Neural cell (in vitro differentiated cells): ENCODE measurements at regions not wholly inside any gene's neighbourhood (a gene's known extent, or its start where the extent isn't known, plus 50 kb on each side); places are given as distances from the start of the nearest gene placed in this dataset.

Experiments
- H2AFZ ChIP-seq: fragments of 200-600, 300-800 bp; sonication (generic), shearing (Covaris generic); 2 replicates; pipeline ENCODE4 v1.6.0; 2014; ENCODE audit warnings: low read depth, mild to moderate bottlenecking, antibody characterized with exemption, low read length, moderate library complexity
- H3F3A ChIP-seq: fragments of 200-600 bp; shearing (Covaris generic); 2 replicates; pipeline ENCODE4 v1.6.1; 2016; ENCODE audit warnings: mild to moderate bottlenecking, moderate library complexity, mixed read lengths, antibody characterized with exemption, low read length; ENCODE audit not compliant: insufficient read depth, poor library complexity, severe bottlenecking
- H3K27ac ChIP-seq: fragments of 200-600, 300-800 bp; sonication (generic), shearing (Covaris generic); 2 replicates; pipeline ENCODE4 v1.5.1; 2014; ENCODE audit warnings: mild to moderate bottlenecking, low read length, moderate library complexity
- H3K27me3 ChIP-seq: fragments of 300-800, 200-600 bp; sonication (generic), shearing (Covaris generic); 2 replicates; pipeline ENCODE4 v1.6.0; 2014; ENCODE audit warnings: mild to moderate bottlenecking, low read depth, low read length, moderate library complexity; ENCODE audit not compliant: insufficient read depth
- H3K36me3 ChIP-seq: fragments of 300-800, 200-600 bp; sonication (generic), shearing (Covaris generic); 2 replicates; pipeline ENCODE4 v1.5.1; 2014; ENCODE audit warnings: mild to moderate bottlenecking, antibody characterized with exemption, low read length, moderate library complexity; ENCODE audit not compliant: insufficient read depth
- H3K4me2 ChIP-seq: fragments of 300-800, 200-600 bp; sonication (generic), shearing (Covaris generic); 2 replicates; pipeline ENCODE4 v1.6.0; 2014; ENCODE audit warnings: mild to moderate bottlenecking, low read length
- H3K4me3 ChIP-seq: fragments of 300-800, 200-600 bp; sonication (generic), shearing (Covaris generic); 2 replicates; pipeline ENCODE4 v1.5.1; 2014; ENCODE audit warnings: mild to moderate bottlenecking, low read length, moderate library complexity
- H3K79me2 ChIP-seq: fragments of 200-600 bp; shearing (Covaris generic); replicated peaks from 2 replicates; pipeline ENCODE4 v1.6.0; 2014; ENCODE audit warnings: mild to moderate bottlenecking, low read length, moderate library complexity; ENCODE audit not compliant: insufficient read depth
- H3K9ac ChIP-seq: fragments of 300-800, 200-600 bp; sonication (generic), shearing (Covaris generic); 2 replicates; pipeline ENCODE4 v1.6.1; 2016; ENCODE audit warnings: mild to moderate bottlenecking, low read length, mixed read lengths
- H3K9me2 ChIP-seq: fragments of 200-600 bp; shearing (Covaris generic); 2 replicates; pipeline ENCODE4 v1.6.1; 2016; ENCODE audit warnings: mild to moderate bottlenecking, low read length, mixed read lengths; ENCODE audit not compliant: insufficient read depth
- H3K9me3 ChIP-seq: fragments of 200-600, 300-800 bp; sonication (generic), shearing (Covaris generic); 2 replicates; pipeline ENCODE4 v1.6.1; 2016; ENCODE audit warnings: mild to moderate bottlenecking, mixed run types, low read length, moderate library complexity, mixed read lengths
- H4K20me1 ChIP-seq: fragments of 200-600 bp; shearing (Covaris generic); 2 replicates; pipeline ENCODE4 v1.6.1; 2016; ENCODE audit warnings: mild to moderate bottlenecking, mixed run types; ENCODE audit not compliant: insufficient read depth
- EP300 ChIP-seq: fragments of 450-650 bp; conservative IDR thresholded peaks from 2 replicates; pipeline ENCODE4 v1.6.1; 2014; ENCODE audit warnings: antibody characterized with exemption, mild to moderate bottlenecking, moderate library complexity; ENCODE audit not compliant: poor library complexity, severe bottlenecking
- EZH2 ChIP-seq: fragments of 200-600, 300-800 bp; shearing (Covaris generic), sonication (generic); IDR thresholded peaks from 2 replicates; pipeline ENCODE4 v1.6.1; 2014; ENCODE audit warnings: antibody characterized with exemption, low read length, borderline replicate concordance, mild to moderate bottlenecking; ENCODE audit not compliant: insufficient read depth, poor library complexity, severe bottlenecking
- MXI1 ChIP-seq: fragments of 450-650 bp; conservative IDR thresholded peaks from 2 replicates; pipeline ENCODE4 v1.6.1; 2014; ENCODE audit warnings: antibody characterized with exemption, mild to moderate bottlenecking; ENCODE audit not compliant: poor library complexity, severe bottlenecking
- POLR2AphosphoS5 ChIP-seq: IDR thresholded peaks from 2 replicates; pipeline ENCODE4 v1.6.1; 2012
- RAD21 ChIP-seq: fragments of 450-650 bp; conservative IDR thresholded peaks from 2 replicates; pipeline ENCODE4 v1.6.1; 2014; ENCODE audit warnings: antibody characterized with exemption, mild to moderate bottlenecking, moderate library complexity
- SMC3 ChIP-seq: fragments of 450-650 bp; conservative IDR thresholded peaks from 2 replicates; pipeline ENCODE4 v1.6.1; 2014; ENCODE audit warnings: antibody characterized with exemption, mild to moderate bottlenecking, moderate library complexity; ENCODE audit not compliant: poor library complexity
- TAF1 ChIP-seq: IDR thresholded peaks from 2 replicates; pipeline ENCODE4 v1.6.1; 2012; ENCODE audit warnings: low read depth
- TF ChIP-seq, protein P1 (sequence below): IDR thresholded peaks from 2 replicates; pipeline ENCODE4 v1.6.1; 2012; ENCODE audit warnings: borderline replicate concordance
- TF ChIP-seq, protein P2 (sequence below): fragments of 450-650 bp; IDR thresholded peaks from 2 replicates; pipeline ENCODE4 v1.5.1; 2014; ENCODE audit warnings: antibody characterized with exemption, mild to moderate bottlenecking, moderate library complexity; ENCODE audit not compliant: poor library complexity, severe bottlenecking

- H3K27ac ChIP-seq: no peak overlapping the region
- H3F3A ChIP-seq: no peaks in the 10 kb centered on the region
- H4K20me1 ChIP-seq: no peaks in the 10 kb centered on the region
- no peak overlapping the region for H3K4me2 ChIP-seq
- H3K79me2 ChIP-seq: no peaks in the 10 kb centered on the region
- no peaks in the 10 kb centered on the region for H3K36me3 ChIP-seq
- no peaks in the 10 kb centered on the region for H3K9me3 ChIP-seq
- H3K4me3 ChIP-seq: no peak overlapping the region
- H2AFZ ChIP-seq: no peak overlapping the region
- H3K9me2 ChIP-seq: no peaks in the 10 kb centered on the region
- H3K9ac ChIP-seq: no peak overlapping the region
- TF ChIP-seq MXI1 (no peak), RAD21 (no peak), EZH2 (no peak), TAF1 (no peak), EP300 (no peak)
- TF ChIP-seq, protein P1, sequence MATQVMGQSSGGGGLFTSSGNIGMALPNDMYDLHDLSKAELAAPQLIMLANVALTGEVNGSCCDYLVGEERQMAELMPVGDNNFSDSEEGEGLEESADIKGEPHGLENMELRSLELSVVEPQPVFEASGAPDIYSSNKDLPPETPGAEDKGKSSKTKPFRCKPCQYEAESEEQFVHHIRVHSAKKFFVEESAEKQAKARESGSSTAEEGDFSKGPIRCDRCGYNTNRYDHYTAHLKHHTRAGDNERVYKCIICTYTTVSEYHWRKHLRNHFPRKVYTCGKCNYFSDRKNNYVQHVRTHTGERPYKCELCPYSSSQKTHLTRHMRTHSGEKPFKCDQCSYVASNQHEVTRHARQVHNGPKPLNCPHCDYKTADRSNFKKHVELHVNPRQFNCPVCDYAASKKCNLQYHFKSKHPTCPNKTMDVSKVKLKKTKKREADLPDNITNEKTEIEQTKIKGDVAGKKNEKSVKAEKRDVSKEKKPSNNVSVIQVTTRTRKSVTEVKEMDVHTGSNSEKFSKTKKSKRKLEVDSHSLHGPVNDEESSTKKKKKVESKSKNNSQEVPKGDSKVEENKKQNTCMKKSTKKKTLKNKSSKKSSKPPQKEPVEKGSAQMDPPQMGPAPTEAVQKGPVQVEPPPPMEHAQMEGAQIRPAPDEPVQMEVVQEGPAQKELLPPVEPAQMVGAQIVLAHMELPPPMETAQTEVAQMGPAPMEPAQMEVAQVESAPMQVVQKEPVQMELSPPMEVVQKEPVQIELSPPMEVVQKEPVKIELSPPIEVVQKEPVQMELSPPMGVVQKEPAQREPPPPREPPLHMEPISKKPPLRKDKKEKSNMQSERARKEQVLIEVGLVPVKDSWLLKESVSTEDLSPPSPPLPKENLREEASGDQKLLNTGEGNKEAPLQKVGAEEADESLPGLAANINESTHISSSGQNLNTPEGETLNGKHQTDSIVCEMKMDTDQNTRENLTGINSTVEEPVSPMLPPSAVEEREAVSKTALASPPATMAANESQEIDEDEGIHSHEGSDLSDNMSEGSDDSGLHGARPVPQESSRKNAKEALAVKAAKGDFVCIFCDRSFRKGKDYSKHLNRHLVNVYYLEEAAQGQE: no peak
- TF ChIP-seq, protein P2, sequence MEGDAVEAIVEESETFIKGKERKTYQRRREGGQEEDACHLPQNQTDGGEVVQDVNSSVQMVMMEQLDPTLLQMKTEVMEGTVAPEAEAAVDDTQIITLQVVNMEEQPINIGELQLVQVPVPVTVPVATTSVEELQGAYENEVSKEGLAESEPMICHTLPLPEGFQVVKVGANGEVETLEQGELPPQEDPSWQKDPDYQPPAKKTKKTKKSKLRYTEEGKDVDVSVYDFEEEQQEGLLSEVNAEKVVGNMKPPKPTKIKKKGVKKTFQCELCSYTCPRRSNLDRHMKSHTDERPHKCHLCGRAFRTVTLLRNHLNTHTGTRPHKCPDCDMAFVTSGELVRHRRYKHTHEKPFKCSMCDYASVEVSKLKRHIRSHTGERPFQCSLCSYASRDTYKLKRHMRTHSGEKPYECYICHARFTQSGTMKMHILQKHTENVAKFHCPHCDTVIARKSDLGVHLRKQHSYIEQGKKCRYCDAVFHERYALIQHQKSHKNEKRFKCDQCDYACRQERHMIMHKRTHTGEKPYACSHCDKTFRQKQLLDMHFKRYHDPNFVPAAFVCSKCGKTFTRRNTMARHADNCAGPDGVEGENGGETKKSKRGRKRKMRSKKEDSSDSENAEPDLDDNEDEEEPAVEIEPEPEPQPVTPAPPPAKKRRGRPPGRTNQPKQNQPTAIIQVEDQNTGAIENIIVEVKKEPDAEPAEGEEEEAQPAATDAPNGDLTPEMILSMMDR: no peak
- H3K27me3 ChIP-seq: no peaks in the 10 kb centered on the region
Observed at GRCh38 chr15:85326291-85326690, 54.1 kb upstream of the AKAP13 start.

DNA sequence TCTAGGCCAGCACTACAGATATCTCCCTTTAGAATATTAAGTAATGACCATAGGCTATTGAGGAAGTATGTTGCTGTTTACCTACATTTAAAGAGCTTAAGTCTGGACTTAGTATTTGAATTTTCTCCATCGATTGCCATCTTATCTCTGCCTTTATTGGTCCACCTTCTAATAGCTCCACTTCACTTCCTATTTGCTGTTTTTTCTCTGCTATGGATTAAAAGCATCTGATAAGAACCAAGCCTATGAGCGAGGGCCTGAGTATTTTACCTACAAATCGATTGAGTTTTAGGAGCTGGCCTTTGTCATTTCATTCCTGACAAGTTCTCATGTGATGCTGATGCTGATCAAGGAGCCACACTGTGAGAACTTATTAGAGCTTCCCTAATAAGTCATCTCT is 52.6 kb upstream of the AKAP13 start:
- no peaks in the 10 kb centered on the region for H3K9me2 ChIP-seq
- no peaks in the 10 kb centered on the region for H3K79me2 ChIP-seq
- H2AFZ ChIP-seq: no peak overlapping the region
- H3K4me3 ChIP-seq: no peak overlapping the region
- H3K27ac ChIP-seq: no peak overlapping the region
- no peak overlapping the region for H3K4me2 ChIP-seq
- no peaks in the 10 kb centered on the region for H3K36me3 ChIP-seq
- H3F3A ChIP-seq: no peaks in the 10 kb centered on the region
- H3K27me3 ChIP-seq: no peaks in the 10 kb centered on the region
- no peak overlapping the region for H3K9ac ChIP-seq
- no peaks in the 10 kb centered on the region for H4K20me1 ChIP-seq
- H3K9me3 ChIP-seq: no peaks in the 10 kb centered on the region
- TF ChIP-seq RAD21 (no peak), TAF1 (no peak), SMC3 (no peak), MXI1 (no peak), POLR2AphosphoS5 (no peak), EP300 (no peak)
- TF ChIP-seq, protein P1: no peak
- TF ChIP-seq, protein P2: no peak
